ENCODE measurements at regions not wholly inside any gene's neighbourhood (a gene's known extent, or its start where the extent isn't known, plus 50 kb on each side); places are given as distances from the start of the nearest gene placed in this dataset.

- TF ChIP-seq, protein P1, sequence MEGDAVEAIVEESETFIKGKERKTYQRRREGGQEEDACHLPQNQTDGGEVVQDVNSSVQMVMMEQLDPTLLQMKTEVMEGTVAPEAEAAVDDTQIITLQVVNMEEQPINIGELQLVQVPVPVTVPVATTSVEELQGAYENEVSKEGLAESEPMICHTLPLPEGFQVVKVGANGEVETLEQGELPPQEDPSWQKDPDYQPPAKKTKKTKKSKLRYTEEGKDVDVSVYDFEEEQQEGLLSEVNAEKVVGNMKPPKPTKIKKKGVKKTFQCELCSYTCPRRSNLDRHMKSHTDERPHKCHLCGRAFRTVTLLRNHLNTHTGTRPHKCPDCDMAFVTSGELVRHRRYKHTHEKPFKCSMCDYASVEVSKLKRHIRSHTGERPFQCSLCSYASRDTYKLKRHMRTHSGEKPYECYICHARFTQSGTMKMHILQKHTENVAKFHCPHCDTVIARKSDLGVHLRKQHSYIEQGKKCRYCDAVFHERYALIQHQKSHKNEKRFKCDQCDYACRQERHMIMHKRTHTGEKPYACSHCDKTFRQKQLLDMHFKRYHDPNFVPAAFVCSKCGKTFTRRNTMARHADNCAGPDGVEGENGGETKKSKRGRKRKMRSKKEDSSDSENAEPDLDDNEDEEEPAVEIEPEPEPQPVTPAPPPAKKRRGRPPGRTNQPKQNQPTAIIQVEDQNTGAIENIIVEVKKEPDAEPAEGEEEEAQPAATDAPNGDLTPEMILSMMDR (conservative IDR thresholded peaks at IDR 0.05 in 1 of 2, IDR thresholded peaks at IDR 0.05 in 1 of 2; ENCODE audit: extremely low read depth in 1 of 2, insufficient read depth in 1 of 2, low read depth in 1 of 2, low read length in 2 of 2), result no peak
- no peak for TF ChIP-seq EZH2 (IDR thresholded peaks at IDR 0.05; ENCODE audit: borderline replicate concordance, low read length)
Measured at GRCh38 chr2:111676291-111676822, 207.6 kb downstream of the ANAPC1 start.

Measured in mammary epithelial cell (primary cell).